OCI-LY7 (cell line): ENCODE measurements at regions not wholly inside any gene's neighbourhood (a gene's known extent, or its start where the extent isn't known, plus 50 kb on each side); places are given as distances from the start of the nearest gene placed in this dataset.

Experiments
- CTCF ChIP-seq: fragments of 200-600 bp; sonication (generic); conservative IDR thresholded peaks from 2 replicates; pipeline ENCODE4 v1.5.1; 2014; ENCODE audit warnings: mild to moderate bottlenecking, antibody characterized with exemption, low read length, moderate library complexity, mixed read lengths
- EZH2phosphoT487 ChIP-seq: fragments of 200-600 bp; sonication (generic); IDR thresholded peaks from 2 replicates; pipeline ENCODE4 v1.6.1; 2018; ENCODE audit warnings: low read depth, borderline replicate concordance, mild to moderate bottlenecking, mixed run types, antibody characterized with exemption, low read length, moderate library complexity, mixed read lengths

GRCh38 chr20:22438346-22438745 lies 146.0 kb downstream of the FOXA2 start:
- no peak for TF ChIP-seq CTCF
- no peak for TF ChIP-seq EZH2phosphoT487
